Globus pallidus (tissue), 1 donor: ENCODE measurements at regions not wholly inside any gene's neighbourhood (a gene's known extent, or its start where the extent isn't known, plus 50 kb on each side); places are given as distances from the start of the nearest gene placed in this dataset.
A peak's percentile ranks its signal among the peaks of the same experiment; 100 is the strongest.

Source experiments
- DNase-seq: peaks from one replicate; pipeline ENCODE4 v3.0.0-alpha.2; 2015; ENCODE audit warnings: low spot score

- DNase-seq, result no peak
These were observed 604.3 kb upstream of the CDH7 start for GRCh38 chr18:65146482-65147021.

GRCh38 chr18:65145312-65145711, 605.5 kb upstream of the CDH7 start:
- no peak for DNase-seq

- DNase-seq, result no peak
These were observed 617.2 kb upstream of the CDH7 start for GRCh38 chr18:65133610-65134009.

GRCh38 chr18:65124633-65125032, 626.2 kb upstream of the CDH7 start:
- DNase-seq, result no peak

GRCh38 chr18:65103864-65104263, 646.9 kb upstream of the CDH7 start:
- DNase-seq, result no peak

GRCh38 chr18:65093346-65093745, 657.5 kb upstream of the CDH7 start:
- DNase-seq, result peak; percentile 60

- DNase-seq, result peak; percentile 24
These were observed 659.0 kb upstream of the CDH7 start for GRCh38 chr18:65091744-65092329.

- no peak for DNase-seq
These were observed 667.9 kb upstream of the CDH7 start for GRCh38 chr18:65082907-65083306.

- no peak for DNase-seq
These were observed 669.0 kb upstream of the CDH7 start for GRCh38 chr18:65081786-65082185.

GRCh38 chr18:65073060-65073550, 677.7 kb upstream of the CDH7 start:
- DNase-seq, result no peak

- DNase-seq, result no peak
These were observed 693.3 kb upstream of the CDH7 start for GRCh38 chr18:65057439-65058083.

- DNase-seq, result peak; percentile 3
These were observed 694.2 kb upstream of the CDH7 start for GRCh38 chr18:65056575-65056974.

- DNase-seq, result no peak
These were observed 701.2 kb upstream of the CDH7 start for GRCh38 chr18:65049586-65049985.

GRCh38 chr18:65039578-65039977, 711.2 kb upstream of the CDH7 start:
- no peak for DNase-seq

- no peak for DNase-seq
These were observed 715.1 kb upstream of the CDH7 start for GRCh38 chr18:65035701-65036100.

GRCh38 chr18:65025756-65026155, 725.1 kb upstream of the CDH7 start:
- no peak for DNase-seq

- DNase-seq, result no peak
These were observed 729.8 kb upstream of the CDH7 start for GRCh38 chr18:65021021-65021420.

GRCh38 chr18:65018184-65018583, 732.6 kb upstream of the CDH7 start:
- no peak for DNase-seq

GRCh38 chr18:65017372-65017760, 733.4 kb upstream of the CDH7 start:
- no peak for DNase-seq

GRCh38 chr18:65016631-65017371, 734.0 kb upstream of the CDH7 start:
- DNase-seq, result no peak

- DNase-seq, result no peak
These were observed 756.4 kb upstream of the CDH7 start for GRCh38 chr18:64994370-64994769.

- no peak for DNase-seq
These were observed 757.1 kb upstream of the CDH7 start for GRCh38 chr18:64993695-64994094.

- DNase-seq, result no peak
These were observed 758.2 kb upstream of the CDH7 start for GRCh38 chr18:64992654-64993053.
